ENCODE measurements at regions not wholly inside any gene's neighbourhood (a gene's known extent, or its start where the extent isn't known, plus 50 kb on each side); places are given as distances from the start of the nearest gene placed in this dataset.

GRCh38 chr20:7332169-7332568 lies 564.7 kb downstream of the BMP2 start:
- TF ChIP-seq CTCF (tag by site-specific recombination; IDR thresholded peaks at IDR 0.05) (no peak), ZNF518A (tag by site-specific recombination; conservative IDR thresholded peaks at IDR 0.05; ENCODE audit: low read depth) (no peak), ZBTB1 (tag by site-specific recombination; IDR thresholded peaks at IDR 0.05) (no peak), ZSCAN30 (tag by site-specific recombination; IDR thresholded peaks at IDR 0.05) (no peak), KLF1 (tag by site-specific recombination; IDR thresholded peaks at IDR 0.05) (no peak)
- TF ChIP-seq, protein P1, sequence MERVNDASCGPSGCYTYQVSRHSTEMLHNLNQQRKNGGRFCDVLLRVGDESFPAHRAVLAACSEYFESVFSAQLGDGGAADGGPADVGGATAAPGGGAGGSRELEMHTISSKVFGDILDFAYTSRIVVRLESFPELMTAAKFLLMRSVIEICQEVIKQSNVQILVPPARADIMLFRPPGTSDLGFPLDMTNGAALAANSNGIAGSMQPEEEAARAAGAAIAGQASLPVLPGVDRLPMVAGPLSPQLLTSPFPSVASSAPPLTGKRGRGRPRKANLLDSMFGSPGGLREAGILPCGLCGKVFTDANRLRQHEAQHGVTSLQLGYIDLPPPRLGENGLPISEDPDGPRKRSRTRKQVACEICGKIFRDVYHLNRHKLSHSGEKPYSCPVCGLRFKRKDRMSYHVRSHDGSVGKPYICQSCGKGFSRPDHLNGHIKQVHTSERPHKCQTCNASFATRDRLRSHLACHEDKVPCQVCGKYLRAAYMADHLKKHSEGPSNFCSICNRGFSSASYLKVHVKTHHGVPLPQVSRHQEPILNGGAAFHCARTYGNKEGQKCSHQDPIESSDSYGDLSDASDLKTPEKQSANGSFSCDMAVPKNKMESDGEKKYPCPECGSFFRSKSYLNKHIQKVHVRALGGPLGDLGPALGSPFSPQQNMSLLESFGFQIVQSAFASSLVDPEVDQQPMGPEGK (tag by site-specific recombination; IDR thresholded peaks at IDR 0.05) = no peak
